CD4-positive, alpha-beta T cell treated with Interleukin-1 beta for 1 hour (primary cell): ENCODE measurements at regions not wholly inside any gene's neighbourhood (a gene's known extent, or its start where the extent isn't known, plus 50 kb on each side); places are given as distances from the start of the nearest gene placed in this dataset.
"Not testable (repeated sequence)": the region's sequence is repeated elsewhere in the genome, so short reads cannot be mapped to it uniquely, and the experiment has no call there.

ENCODE experiments used
- DNase-seq, 2 donors: peaks; one replicate each; pipeline ENCODE4 v3.0.0-alpha.2; 2020 to 2022

DNA sequence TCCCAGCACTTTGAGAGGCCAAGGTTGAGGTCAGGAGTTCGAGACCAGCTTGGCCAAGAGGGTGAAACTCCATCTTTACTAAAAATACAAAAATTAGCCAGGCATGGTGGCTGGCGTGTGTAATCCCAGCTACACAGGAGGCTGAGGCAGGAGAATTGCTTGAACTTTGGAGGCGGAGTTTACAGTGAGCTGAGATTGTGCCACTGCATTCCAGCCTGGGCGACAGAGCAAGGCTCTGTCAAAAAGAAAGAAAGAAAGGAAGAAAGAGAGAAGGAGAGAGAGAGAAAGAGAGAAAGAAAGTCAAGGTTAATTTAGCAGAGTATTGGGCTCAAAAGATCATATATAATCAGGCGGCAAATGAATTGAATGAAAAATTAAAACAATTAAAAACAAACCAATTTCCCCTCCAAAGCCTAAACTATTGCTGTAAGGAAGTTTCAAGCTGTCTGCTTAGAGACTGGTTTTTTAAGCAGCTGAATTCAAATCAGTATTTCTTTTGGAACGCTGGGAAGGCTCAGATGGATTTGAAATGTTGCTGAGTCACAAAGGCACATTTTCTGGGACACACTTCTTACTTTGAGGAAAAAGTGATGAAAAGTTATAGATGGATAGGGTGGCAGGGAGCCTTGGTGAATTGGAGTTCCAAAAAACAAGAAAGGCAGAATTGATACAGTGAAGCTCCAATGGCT lies 81.3 kb upstream of the BHLHE40 start:
- DNase-seq, result no peak

DNA sequence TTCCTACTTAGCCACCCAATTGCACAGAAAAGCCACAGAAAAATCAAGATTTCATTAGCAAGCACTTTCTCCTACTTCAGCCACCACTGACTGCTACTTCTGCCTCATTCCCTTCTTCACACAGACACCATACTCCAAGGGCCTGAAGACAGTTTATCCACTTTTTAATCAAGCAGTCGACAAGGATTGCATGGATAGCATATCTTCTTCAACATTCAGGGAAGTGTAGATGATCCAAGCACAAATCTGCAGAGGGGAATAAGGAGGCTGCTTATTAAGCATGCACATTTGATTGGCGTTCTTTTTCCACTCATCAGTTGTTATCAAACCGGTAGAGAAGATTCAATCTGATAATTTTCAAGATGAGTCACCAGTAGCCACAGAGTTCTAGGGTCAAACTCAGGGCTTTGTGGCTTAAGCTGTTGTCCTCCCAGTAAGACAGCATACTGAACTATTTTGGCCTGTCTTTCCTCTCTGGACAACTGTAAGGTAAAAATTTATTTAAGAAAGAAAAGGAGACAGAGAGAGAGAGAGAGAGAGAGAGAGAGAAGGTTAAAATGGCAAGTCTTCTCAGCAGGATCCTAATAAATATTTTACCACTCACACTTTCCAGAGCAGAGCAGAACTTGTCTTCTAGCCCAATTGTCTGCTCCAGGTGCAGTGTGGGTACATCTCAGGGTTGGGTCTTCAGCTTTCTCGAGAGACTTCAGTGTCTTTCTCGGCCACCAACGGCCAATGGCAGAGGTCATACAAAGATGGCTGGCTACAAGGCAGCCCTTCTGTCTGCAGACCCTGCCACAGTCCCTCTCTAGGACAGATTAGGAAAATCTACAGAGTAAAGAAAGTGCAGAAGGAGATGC lies 80.6 kb upstream of the BHLHE40 start:
- peak in 1 of 2 donors; percentile 19 for DNase-seq

DNA sequence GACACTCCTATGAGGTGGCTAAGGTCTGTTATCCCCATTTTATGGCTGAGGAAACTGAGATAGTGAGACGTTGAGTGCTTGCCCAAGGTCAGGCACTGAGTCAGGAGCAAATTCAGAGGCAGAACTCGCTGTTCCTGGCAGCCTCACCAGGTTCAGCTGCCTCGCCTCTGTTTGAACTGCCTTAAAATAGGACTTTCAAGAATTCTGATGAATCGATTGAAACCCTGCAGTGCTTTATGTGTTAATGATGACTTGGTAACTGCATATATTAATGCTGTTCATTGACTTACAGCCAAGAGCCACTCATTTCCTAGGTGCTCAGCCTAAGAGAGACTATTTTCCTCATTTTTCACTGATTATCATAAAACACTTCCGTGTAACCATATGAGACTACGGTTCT lies 79.5 kb upstream of the BHLHE40 start:
- DNase-seq, result no peak

DNA sequence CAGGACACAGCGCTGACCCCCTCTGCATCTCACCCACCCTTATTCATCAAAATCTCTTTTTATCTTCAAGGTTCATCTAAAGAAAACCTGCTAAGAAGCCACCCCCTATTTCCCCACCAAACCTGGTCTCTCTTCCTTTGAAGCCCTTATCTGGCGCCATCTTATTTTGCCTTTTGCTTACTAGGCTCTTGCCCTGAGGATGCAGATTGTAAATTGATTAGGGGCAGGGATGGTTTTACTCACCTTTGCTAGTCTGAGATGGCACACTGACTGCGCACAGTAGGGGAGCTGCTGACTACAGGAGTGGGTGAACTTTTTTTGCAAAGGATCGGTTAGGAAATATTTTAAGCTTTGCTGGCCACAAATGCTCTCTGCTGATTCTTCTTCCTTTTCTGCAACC lies 78.9 kb upstream of the BHLHE40 start:
- peak in 1 of 2 donors; percentile 18 for DNase-seq

DNA sequence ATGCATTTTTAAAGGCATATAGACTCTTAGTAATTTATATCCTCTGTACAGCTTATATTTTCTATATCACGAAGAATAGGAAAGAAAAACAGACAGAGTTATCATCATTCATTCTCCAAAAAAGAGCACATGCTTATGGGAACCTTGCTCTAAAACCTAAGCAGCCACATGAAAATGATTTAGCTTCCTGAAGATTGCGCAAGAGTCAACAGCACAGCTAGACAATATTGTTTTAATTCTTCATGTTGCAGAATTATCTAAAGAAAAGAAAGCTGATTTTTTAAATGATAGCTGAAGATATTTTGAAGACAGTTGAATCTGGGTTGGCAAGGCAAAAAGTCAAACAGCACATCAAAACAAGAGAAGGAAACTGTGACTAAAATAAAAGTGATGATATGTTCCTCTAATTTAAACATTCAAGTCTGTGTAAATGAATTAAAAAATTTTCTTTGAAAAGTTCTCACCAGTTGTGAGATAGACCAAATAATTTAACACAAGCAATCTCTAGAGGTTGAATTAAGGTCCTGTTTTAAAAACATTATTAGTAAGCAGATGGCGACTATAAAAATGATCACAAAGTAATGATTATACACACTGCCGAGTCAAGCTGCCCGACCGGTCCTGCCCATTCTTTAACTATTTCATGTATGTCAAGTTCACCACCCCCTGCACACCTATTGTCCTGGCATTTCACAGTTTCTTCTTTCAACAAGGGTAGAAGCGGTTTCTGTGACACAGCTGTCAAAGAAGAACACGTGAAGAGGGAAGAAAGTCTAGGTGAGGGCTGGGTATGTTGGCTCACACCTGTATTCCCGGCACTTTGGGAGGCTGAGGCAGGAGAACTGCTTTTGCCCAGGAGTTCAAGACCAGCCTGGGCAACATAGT lies 74.2 kb upstream of the BHLHE40 start:
- DNase-seq, result no peak

DNA sequence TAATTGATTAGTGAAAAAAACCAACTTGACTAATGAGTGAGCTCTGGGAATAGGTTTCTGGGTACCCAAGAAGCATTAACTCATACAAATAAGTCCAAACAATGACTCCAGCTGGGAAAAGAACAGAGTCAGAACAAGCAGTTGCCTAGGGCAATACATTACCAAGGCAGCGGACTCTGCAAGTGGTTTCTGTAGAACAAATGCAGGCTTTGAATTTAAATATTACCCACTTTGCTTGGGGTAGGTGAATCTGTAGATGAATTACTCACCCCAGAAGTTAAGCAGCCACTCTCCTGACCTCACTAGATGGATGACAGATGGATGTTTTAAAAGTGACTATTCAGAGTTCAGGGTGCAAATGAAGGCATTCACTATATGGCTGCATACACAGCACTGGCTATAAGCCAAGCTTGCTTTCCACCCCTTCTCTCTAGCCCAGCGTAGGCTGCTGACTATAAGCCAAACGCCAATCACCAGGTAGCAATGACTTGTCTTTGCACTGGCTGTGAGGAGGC lies 73.1 kb upstream of the BHLHE40 start:
- DNase-seq, result no peak

DNA sequence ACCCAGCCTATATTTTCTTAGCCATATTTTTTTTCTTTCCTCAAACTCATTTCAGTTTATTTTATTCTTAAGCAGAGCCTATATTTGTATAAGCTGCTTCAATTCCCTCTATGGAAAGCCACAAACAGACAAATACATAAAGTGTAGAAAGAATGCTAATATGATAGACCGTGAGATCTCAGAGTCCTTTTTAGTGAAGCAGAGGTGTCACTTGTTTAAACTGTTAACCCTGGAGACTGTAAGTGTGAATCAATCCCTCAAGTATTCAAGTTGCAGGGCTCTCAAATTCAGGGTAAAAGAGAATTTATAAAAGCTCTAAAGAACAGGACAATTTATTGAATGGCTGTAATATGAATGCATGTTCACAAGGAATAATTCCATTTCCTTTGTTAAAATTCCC lies 72.2 kb upstream of the BHLHE40 start:
- no peak for DNase-seq

DNA sequence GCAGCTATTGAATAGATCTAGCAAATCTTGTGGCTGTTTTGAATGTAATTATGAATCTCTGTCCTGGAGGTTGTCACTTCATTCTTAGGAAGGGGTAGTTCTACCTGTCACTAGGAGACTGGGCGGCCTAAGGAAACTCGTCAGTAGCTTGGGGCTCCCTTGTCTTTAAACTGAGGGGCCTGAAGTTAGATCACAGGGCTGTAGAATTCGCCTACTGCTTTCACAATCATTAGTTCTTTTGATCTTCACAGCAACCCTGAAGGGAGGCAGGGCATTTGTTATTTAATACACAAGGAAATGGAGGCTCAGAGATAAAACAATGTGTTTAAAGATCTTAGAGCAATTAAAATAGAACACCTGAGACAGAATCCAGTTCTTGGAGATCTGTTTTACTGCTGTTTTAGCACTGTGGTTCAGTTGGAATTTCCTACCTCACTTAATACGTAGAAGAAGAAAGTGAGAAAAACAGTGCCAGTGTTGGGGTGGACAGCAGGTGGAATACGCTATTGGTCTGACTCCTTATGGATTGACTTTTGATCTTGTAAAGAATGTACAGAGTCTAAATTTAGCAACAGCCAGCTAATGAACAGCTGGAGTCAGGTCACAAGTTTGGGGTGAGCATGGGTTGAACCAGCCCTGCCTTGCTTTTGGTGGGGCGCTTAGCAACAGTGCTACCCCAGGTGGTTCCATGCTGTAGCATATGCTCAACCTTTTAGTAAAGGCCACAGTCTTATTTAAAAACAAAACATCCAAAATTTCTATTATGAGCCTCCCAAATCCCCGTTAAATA lies 71.4 kb upstream of the BHLHE40 start:
- DNase-seq, result no peak

DNA sequence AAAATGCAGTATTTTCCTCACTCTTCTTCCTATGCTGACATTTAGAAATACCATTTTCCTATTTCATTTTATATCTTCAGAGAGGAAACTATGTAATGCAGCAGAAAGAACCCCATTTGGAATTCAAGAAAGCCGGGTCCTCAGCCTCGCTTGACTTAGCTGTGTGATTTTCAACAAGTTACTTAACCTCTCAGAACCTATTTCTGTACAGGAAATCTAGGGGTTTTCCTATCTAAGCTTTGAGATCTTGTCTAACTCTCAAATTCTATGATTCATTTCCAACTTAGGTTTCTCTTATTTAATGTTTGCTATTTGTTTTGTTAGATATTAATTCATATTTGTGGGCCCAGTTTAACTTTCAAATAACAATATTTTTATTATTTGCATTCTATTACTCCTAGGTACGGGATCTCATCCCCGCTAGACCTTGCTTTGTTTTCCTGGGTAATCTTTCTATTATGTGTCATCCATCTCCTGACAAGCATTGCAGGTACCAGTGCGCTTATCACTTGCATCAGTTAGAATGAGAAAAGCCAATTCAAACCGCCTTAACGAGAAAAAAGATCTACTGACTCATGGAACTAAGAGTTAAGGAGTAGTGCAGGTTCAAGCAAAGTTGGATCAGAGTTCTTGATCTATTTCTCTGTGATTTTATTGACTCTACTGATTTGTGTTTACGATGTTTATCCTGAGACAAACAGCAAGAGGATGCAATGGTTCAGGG lies 70.6 kb upstream of the BHLHE40 start:
- DNase-seq, result no peak

DNA sequence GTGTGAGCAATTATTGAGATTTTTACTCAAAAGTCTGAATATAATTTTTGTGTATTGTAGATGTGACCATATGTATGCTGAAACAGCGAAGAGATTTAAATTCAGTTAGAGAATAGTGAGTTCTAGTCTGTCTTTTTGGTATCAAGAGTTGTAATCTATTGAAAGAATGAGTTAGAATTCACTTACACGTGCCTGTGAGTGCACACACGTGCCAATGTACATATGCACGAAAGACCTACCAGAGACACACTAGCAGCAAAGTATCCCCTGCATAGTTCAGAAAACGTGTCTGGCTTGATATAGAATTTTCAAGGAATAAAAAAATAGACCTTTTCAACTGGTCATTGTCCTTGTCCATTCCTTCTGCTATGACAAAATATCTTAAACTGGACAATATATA lies 64.8 kb upstream of the BHLHE40 start:
- DNase-seq, result no peak

DNA sequence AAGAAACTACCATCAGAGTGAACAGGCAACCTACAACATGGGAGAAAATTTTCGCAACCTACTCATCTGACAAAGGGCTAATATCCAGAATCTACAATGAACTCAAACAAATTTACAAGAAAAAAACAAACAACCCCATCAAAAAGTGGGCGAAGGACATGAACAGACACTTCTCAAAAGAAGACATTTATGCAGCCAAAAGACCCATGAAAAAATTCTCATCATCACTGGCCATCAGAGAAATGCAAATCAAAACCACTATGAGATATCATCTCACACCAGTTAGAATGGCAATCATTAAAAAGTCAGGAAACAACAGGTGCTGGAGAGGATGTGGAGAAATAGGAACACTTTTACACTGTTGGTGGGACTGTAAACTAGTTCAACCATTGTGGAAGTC lies 57.6 kb upstream of the BHLHE40 start:
- not testable (repeated sequence) for DNase-seq

DNA sequence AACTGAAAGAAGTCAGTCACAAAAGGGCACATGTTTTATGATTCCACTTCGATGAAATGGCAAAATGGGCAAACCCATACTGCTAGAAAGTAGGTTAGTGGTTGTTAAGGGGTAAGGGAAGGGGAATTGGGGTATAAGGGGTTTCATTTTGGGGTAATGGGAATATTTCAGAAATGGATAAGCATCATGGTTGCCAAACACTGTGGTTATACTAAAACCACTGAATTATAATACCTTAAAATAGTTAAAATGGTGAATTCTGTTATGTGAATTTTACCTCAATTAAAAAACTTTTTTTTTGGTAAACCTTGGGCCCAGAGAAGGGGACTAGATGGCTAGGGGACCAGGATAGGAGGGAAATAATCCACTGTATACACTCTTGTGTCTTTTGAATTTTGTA lies 52.3 kb upstream of the BHLHE40 start:
- DNase-seq, result no peak

DNA sequence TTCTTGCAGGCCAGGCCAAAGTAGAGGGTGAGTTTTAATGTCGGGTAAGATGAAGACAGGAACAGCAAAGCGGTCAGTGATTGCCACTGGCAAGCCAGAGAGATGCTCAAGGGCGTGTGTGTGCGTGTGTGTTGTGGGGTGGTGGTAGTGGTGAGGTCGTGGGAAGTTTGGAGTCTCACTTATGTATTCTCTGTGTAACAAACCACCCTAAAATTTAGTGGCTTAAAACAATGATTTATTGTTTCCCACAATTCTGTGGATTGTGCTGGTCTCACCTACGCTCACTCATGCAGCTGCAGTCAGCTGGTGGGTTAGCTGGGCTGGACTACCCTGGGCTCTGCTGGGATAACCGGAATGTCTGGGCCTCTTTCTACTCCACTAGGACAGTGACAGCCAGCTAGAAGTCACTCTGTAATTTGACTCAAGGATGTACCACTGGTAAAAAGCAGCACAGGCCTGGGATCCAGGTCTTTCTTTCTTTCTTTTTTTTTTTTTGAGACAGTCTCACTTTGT lies 50.9 kb upstream of the BHLHE40 start:
- no peak for DNase-seq
